ENCODE measurements at regions not wholly inside any gene's neighbourhood (a gene's known extent, or its start where the extent isn't known, plus 50 kb on each side); places are given as distances from the start of the nearest gene placed in this dataset.

- TF ChIP-seq, protein P1, sequence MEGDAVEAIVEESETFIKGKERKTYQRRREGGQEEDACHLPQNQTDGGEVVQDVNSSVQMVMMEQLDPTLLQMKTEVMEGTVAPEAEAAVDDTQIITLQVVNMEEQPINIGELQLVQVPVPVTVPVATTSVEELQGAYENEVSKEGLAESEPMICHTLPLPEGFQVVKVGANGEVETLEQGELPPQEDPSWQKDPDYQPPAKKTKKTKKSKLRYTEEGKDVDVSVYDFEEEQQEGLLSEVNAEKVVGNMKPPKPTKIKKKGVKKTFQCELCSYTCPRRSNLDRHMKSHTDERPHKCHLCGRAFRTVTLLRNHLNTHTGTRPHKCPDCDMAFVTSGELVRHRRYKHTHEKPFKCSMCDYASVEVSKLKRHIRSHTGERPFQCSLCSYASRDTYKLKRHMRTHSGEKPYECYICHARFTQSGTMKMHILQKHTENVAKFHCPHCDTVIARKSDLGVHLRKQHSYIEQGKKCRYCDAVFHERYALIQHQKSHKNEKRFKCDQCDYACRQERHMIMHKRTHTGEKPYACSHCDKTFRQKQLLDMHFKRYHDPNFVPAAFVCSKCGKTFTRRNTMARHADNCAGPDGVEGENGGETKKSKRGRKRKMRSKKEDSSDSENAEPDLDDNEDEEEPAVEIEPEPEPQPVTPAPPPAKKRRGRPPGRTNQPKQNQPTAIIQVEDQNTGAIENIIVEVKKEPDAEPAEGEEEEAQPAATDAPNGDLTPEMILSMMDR (conservative IDR thresholded peaks at IDR 0.05; ENCODE audit: low read depth, low read length) = no peak
- TF ChIP-seq EZH2 (IDR thresholded peaks at IDR 0.05; ENCODE audit: borderline replicate concordance, low read depth, low read length, poor library complexity, severe bottlenecking) = no peak
Observed at GRCh38 chr21:32130031-32130891, 148.6 kb downstream of the MIS18A start.

All from A673 (cell line).